SK-N-SH (cell line): ENCODE measurements at regions not wholly inside any gene's neighbourhood (a gene's known extent, or its start where the extent isn't known, plus 50 kb on each side); places are given as distances from the start of the nearest gene placed in this dataset.

Source experiments
- CTCF ChIA-PET: fragments of 300-600, 350-600 bp; formaldehyde crosslinking; extraction: SDS; loops from one replicate; lab custom pipeline; 2021; lab: Yijun Ruan, JAX
- POLR2A ChIA-PET: fragments of 350-600 bp; sonication (Branson Sonifier 250); formaldehyde crosslinking; extraction: SDS; loops from one replicate; lab custom pipeline; 2020; ENCODE audit warnings: antibody characterized with exemption, inconsistent platforms; lab: Yijun Ruan, JAX
- DNase-seq: peaks from one replicate; pipeline ENCODE4 v3.0.0; 2012
- H2AFZ ChIP-seq: fragments of 200-600 bp; sonication (generic); 2 replicates; pipeline ENCODE4 v1.8.1; 2016; ENCODE audit warnings: antibody characterized with exemption, mild to moderate bottlenecking, low read depth
- H3F3A ChIP-seq: fragments of 200-600 bp; sonication (generic); replicated peaks from 2 replicates; pipeline ENCODE3; 2016; ENCODE audit warnings: antibody characterized with exemption, mild to moderate bottlenecking; ENCODE audit not compliant: insufficient read depth
- H3K27ac ChIP-seq, 2 experiments: fragments of 200-500 bp in 1 of 2; fragments of 200-600 bp in 1 of 2; sonication (Bioruptor generic) in 1 of 2; sonication (generic), shearing (Covaris generic) in 1 of 2; 2 replicates each; pipeline versions ENCODE4 v1.5.1 to v1.6.1; 2014 to 2016; ENCODE audit warnings: low read depth in 2 of 2, inconsistent platforms in 1 of 2, low read length in 1 of 2, mild to moderate bottlenecking in 1 of 2, mixed read lengths in 1 of 2
- H3K27me3 ChIP-seq: fragments of 200-600 bp; sonication (generic), shearing (Covaris generic); 2 replicates; pipeline ENCODE4 v1.6.1; 2016; ENCODE audit warnings: mixed run types; ENCODE audit not compliant: insufficient read depth
- H3K36me3 ChIP-seq, 2 experiments: fragments of 200-500 bp in 1 of 2; fragments of 200-600 bp in 1 of 2; sonication (Bioruptor generic) in 1 of 2; sonication (generic) in 1 of 2; replicated peaks in 1 of 2; 2 replicates each; pipeline versions ENCODE3 to v1.5.1; 2014 to 2016; ENCODE audit warnings: low read length in 1 of 2, mild to moderate bottlenecking in 1 of 2; ENCODE audit not compliant: insufficient read depth in 2 of 2, control insufficient read depth in 1 of 2
- H3K4me1 ChIP-seq, 2 experiments: fragments of 200-500 bp in 1 of 2; fragments of 200-600 bp in 1 of 2; sonication (Bioruptor generic) in 1 of 2; sonication (generic), shearing (Covaris generic) in 1 of 2; 2 replicates each; pipeline versions ENCODE4 v1.5.1 to v1.6.1; 2014 to 2016; ENCODE audit warnings: low read depth in 1 of 2, low read length in 1 of 2, mixed run types in 1 of 2; ENCODE audit not compliant: insufficient read depth in 2 of 2, control insufficient read depth in 1 of 2
- H3K4me2 ChIP-seq: fragments of 200-600 bp; sonication (generic), shearing (Covaris generic); 2 replicates; pipeline ENCODE4 v1.6.1; 2017; ENCODE audit warnings: mixed run types
- H3K4me3 ChIP-seq, 2 experiments: fragments of 200-500 bp in 1 of 2; fragments of 200-600 bp in 1 of 2; sonication (Bioruptor generic) in 1 of 2; sonication (generic), shearing (Covaris generic) in 1 of 2; 2 replicates each; pipeline versions ENCODE4 v1.5.1 to v1.8.1; 2014 to 2016; ENCODE audit warnings: low read depth in 2 of 2, inconsistent platforms in 1 of 2, low read length in 1 of 2, mild to moderate bottlenecking in 1 of 2, mixed read lengths in 1 of 2, moderate library complexity in 1 of 2
- H3K79me2 ChIP-seq: fragments of 200-600 bp; sonication (generic); 2 replicates; pipeline ENCODE4 v1.8.1; 2017; ENCODE audit warnings: mild to moderate bottlenecking; ENCODE audit not compliant: insufficient read depth
- H3K9ac ChIP-seq: fragments of 200-600 bp; sonication (generic); 2 replicates; pipeline ENCODE4 v1.6.1; 2017; ENCODE audit warnings: mixed run types
- H3K9me2 ChIP-seq: fragments of 200-600 bp; sonication (generic); 2 replicates; pipeline ENCODE4 v1.6.1; 2017; ENCODE audit warnings: mixed run types
- H3K9me3 ChIP-seq: fragments of 200-600 bp; sonication (generic); 2 replicates; pipeline ENCODE4 v1.6.1; 2017; ENCODE audit warnings: mixed run types, mild to moderate bottlenecking, moderate library complexity
- H4K20me1 ChIP-seq: fragments of 200-600 bp; sonication (generic); 2 replicates; pipeline ENCODE4 v1.6.1; 2017; ENCODE audit warnings: mild to moderate bottlenecking, mixed run types; ENCODE audit not compliant: insufficient read depth
- CHD2 ChIP-seq: fragments of 150-350 bp; IDR thresholded peaks from 2 replicates; pipeline ENCODE4 v1.6.1; 2018; ENCODE audit warnings: low read length; ENCODE audit not compliant: partially characterized antibody
- ELF1 ChIP-seq: IDR thresholded peaks from 2 replicates; pipeline ENCODE4 v1.4.0; 2012
- EP300 ChIP-seq, 2 experiments: IDR thresholded peaks; 2 replicates each; pipeline versions ENCODE4 v1.4.0 to v1.6.1; 2012; ENCODE audit warnings: borderline replicate concordance in 1 of 2, low read depth in 1 of 2, low read length in 1 of 2
- GABPA ChIP-seq: IDR thresholded peaks from 2 replicates; pipeline ENCODE4 v1.4.0; 2012; ENCODE audit warnings: low read depth, mild to moderate bottlenecking
- JUND ChIP-seq: IDR thresholded peaks from 2 replicates; pipeline ENCODE4 v1.4.0; 2012
- MAX ChIP-seq: IDR thresholded peaks from 2 replicates; pipeline ENCODE4 v1.4.0; 2012; ENCODE audit warnings: low read depth
- NFIC ChIP-seq: IDR thresholded peaks from 2 replicates; pipeline ENCODE4 v1.4.0; 2012; ENCODE audit warnings: borderline replicate concordance
- PBX3 ChIP-seq: IDR thresholded peaks from 2 replicates; pipeline ENCODE4; 2012
- RCOR1 ChIP-seq: fragments of 150-350 bp; IDR thresholded peaks from 2 replicates; pipeline ENCODE4 v1.6.1; 2017; ENCODE audit warnings: antibody characterized with exemption, low read length
- REST ChIP-seq: IDR thresholded peaks from 2 replicates; pipeline ENCODE4 v1.6.1; 2012; ENCODE audit warnings: mild to moderate bottlenecking, low read depth, low read length, moderate library complexity
- SMC3 ChIP-seq: IDR thresholded peaks from 2 replicates; pipeline ENCODE4 v1.6.1; 2012; ENCODE audit warnings: low read depth, low read length, improper control_type of control experiment
- TCF12 ChIP-seq: IDR thresholded peaks from 2 replicates; pipeline ENCODE4 v1.4.0; 2012
- TEAD4 ChIP-seq: IDR thresholded peaks from 2 replicates; pipeline ENCODE4 v1.4.0; 2012; ENCODE audit warnings: mild to moderate bottlenecking, borderline replicate concordance; ENCODE audit not compliant: insufficient read depth
- USF2 ChIP-seq: fragments of 150-350 bp; IDR thresholded peaks from 2 replicates; pipeline ENCODE4 v1.6.1; 2017; ENCODE audit warnings: antibody characterized with exemption, low read length, low read depth, borderline replicate concordance
- YY1 ChIP-seq: IDR thresholded peaks from 2 replicates; pipeline ENCODE4 v1.4.0; 2012; ENCODE audit warnings: low read depth, mild to moderate bottlenecking
- ZBTB33 ChIP-seq: IDR thresholded peaks from 2 replicates; pipeline ENCODE4 v1.4.0; 2012; ENCODE audit warnings: low read depth, borderline replicate concordance
- WGBS: methylation state at CpG from one replicate; pipeline ENCODE4 v1.1.6; 2017; ENCODE audit warnings: low lambda C conversion rate; 5-methylcytosine and 5-hydroxymethylcytosine counted together

GRCh38 chr2:153818242-153818641 is 53.5 kb upstream of the GALNT13 start:
- no peak for DNase-seq
- TF ChIP-seq ZBTB33 (no peak), ELF1 (no peak), PBX3 (no peak), RCOR1 (no peak), USF2 (no peak), YY1 (no peak), GABPA (no peak), NFIC (no peak), REST (no peak)
- TF ChIP-seq, all 33 proteins: peak for 0
- no peaks in the 10 kb centered on the region for H3K79me2 ChIP-seq
- no peak overlapping the region for H3K9ac ChIP-seq
- H2AFZ ChIP-seq = no peak overlapping the region
- no peaks in the 10 kb centered on the region for H3F3A ChIP-seq
- H3K36me3 ChIP-seq = no peaks in the 10 kb centered on the region
- POLR2A ChIA-PET = no interaction called here
- H3K4me2 ChIP-seq = no peak overlapping the region
- no peak overlapping the region for H3K4me3 ChIP-seq
- WGBS = 0% methylated on average over 1 of the region's 6 CpGs
- no peaks in the 10 kb centered on the region for H3K9me3 ChIP-seq
- H3K27me3 ChIP-seq = no peaks in the 10 kb centered on the region
- no peaks in the 10 kb centered on the region for H3K9me2 ChIP-seq
- no peaks in the 10 kb centered on the region for H3K4me1 ChIP-seq
- CTCF ChIA-PET = no interaction called here
- no peaks in the 10 kb centered on the region for H4K20me1 ChIP-seq
- no peak overlapping the region for H3K27ac ChIP-seq

DNA sequence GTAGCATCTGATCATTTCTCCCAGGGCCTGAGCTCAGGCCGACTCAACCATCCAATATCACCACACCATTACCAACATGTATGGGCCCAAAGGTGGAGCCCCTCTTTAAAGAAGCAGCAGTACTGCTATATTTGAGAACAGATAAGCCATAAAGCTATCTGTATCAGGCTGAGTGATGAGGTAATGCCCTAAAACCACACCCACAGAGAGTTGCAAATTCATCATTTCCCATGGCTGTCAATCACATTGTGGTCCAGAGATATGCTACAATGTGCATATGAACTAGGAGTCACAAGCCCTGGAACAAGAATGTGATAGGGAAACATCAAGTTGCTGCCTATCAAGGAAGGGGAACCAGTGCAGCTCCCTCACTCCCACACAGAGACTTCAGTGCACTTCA is 52.6 kb upstream of the GALNT13 start:
- Histone ChIP-seq H3K9ac (no peak overlapping the region), H2AFZ (no peak overlapping the region), H3K27ac (no peak overlapping the region), H3K9me3 (no peaks in the 10 kb centered on the region), H3K4me3 (no peak overlapping the region), H3K4me1 (no peaks in the 10 kb centered on the region), H3K27me3 (no peaks in the 10 kb centered on the region), H3K36me3 (no peaks in the 10 kb centered on the region), H3F3A (no peaks in the 10 kb centered on the region), H3K9me2 (no peaks in the 10 kb centered on the region), H3K79me2 (no peaks in the 10 kb centered on the region), H3K4me2 (no peak overlapping the region), H4K20me1 (no peaks in the 10 kb centered on the region)
- WGBS = 0% methylated on average over 1 of the region's 1 CpG
- POLR2A ChIA-PET = no interaction called here
- CTCF ChIA-PET = no interaction called here
- no peak for DNase-seq
- TF ChIP-seq GABPA (no peak), SMC3 (no peak), EP300 (IDR thresholded peaks at IDR 0.05; ENCODE audit: borderline replicate concordance in 1 of 2, low read depth in 1 of 2, low read length in 1 of 2) (no peak), TEAD4 (no peak), REST (no peak), JUND (no peak), TCF12 (no peak), CHD2 (no peak), MAX (no peak)
